Stimulated activated CD8-positive, alpha-beta memory T cell treated with anti-CD3 and anti-CD28 coated beads, Interleukin-7, amount 100 ng/mL, for 24 hours (primary cell): ENCODE measurements at regions not wholly inside any gene's neighbourhood (a gene's known extent, or its start where the extent isn't known, plus 50 kb on each side); places are given as distances from the start of the nearest gene placed in this dataset.
"Not testable (repeated sequence)": the region's sequence is repeated elsewhere in the genome, so short reads cannot be mapped to it uniquely, and the experiment has no call there.

Experiments used
- DNase-seq: peaks from one replicate; pipeline ENCODE4 v3.0.0-alpha.2; 2020; ENCODE audit warnings: low read depth

GRCh38 chr5:142542078-142542477 lies 143.8 kb downstream of the FGF1 start:
- DNase-seq: no peak

GRCh38 chr5:142540922-142541422 lies 144.9 kb downstream of the FGF1 start:
- DNase-seq: no peak

GRCh38 chr5:142539154-142539740 lies 146.6 kb downstream of the FGF1 start:
- no peak for DNase-seq

GRCh38 chr5:142537938-142538337 lies 148.0 kb downstream of the FGF1 start:
- DNase-seq: no peak

GRCh38 chr5:142532781-142533176 lies 153.1 kb downstream of the FGF1 start:
- no peak for DNase-seq

GRCh38 chr5:142531977-142532780 lies 153.7 kb downstream of the FGF1 start:
- DNase-seq: no peak

- no peak for DNase-seq
Measured at GRCh38 chr5:142530904-142531303, 155.0 kb downstream of the FGF1 start.

- no peak for DNase-seq
Measured at GRCh38 chr5:142529626-142530278, 156.1 kb downstream of the FGF1 start.

GRCh38 chr5:142527664-142528295 lies 158.1 kb downstream of the FGF1 start:
- no peak for DNase-seq

- DNase-seq: no peak
Measured at GRCh38 chr5:142527234-142527633, 158.7 kb downstream of the FGF1 start.

GRCh38 chr5:142522983-142523382 lies 162.9 kb downstream of the FGF1 start:
- no peak for DNase-seq

GRCh38 chr5:142521706-142522105 lies 164.2 kb downstream of the FGF1 start:
- no peak for DNase-seq

- DNase-seq: no peak
Measured at GRCh38 chr5:142520885-142521284, 165.0 kb downstream of the FGF1 start.

GRCh38 chr5:142519913-142520312 lies 166.0 kb downstream of the FGF1 start:
- not testable (repeated sequence) for DNase-seq

GRCh38 chr5:142517840-142518239 lies 168.1 kb downstream of the FGF1 start:
- no peak for DNase-seq

GRCh38 chr5:142516732-142517131 lies 169.2 kb downstream of the FGF1 start:
- DNase-seq: no peak

- no peak for DNase-seq
Measured at GRCh38 chr5:142515036-142515435, 170.9 kb downstream of the FGF1 start.

- DNase-seq: no peak
Measured at GRCh38 chr5:142514196-142514595, 171.7 kb downstream of the FGF1 start.

GRCh38 chr5:142512043-142513042 lies 173.5 kb downstream of the FGF1 start:
- DNase-seq: no peak

GRCh38 chr5:142511358-142511757 lies 174.5 kb downstream of the FGF1 start:
- no peak for DNase-seq

- no peak for DNase-seq
Measured at GRCh38 chr5:142509026-142509425, 176.9 kb downstream of the FGF1 start.
